ENCODE measurements at regions not wholly inside any gene's neighbourhood (a gene's known extent, or its start where the extent isn't known, plus 50 kb on each side); places are given as distances from the start of the nearest gene placed in this dataset.

GRCh38 chr12:91687052-91688017, 458.3 kb downstream of the BTG1 start:
- no peaks in the 10 kb centered on the region for H3K27me3 Mint-ChIP-seq
- no peak for TF ChIP-seq CTCF (conservative IDR thresholded peaks at IDR 0.05)
- peaks cover 13% of the 10 kb centered on the region for H3K4me1 Mint-ChIP-seq (ENCODE audit: unreplicated experiment)
- no peaks in the 10 kb centered on the region for H3K36me3 Mint-ChIP-seq
- no peak for DNase-seq (ENCODE audit: extremely low spot score, unreplicated experiment)
- H3K27ac Mint-ChIP-seq: peak overlapping the region; percentile 29
- H3K4me3 Mint-ChIP-seq: no peak overlapping the region
- no peaks in the 10 kb centered on the region for H3K9me3 Mint-ChIP-seq

GRCh38 chr12:91685917-91686316, 459.7 kb downstream of the BTG1 start:
- no peak overlapping the region for H3K27ac Mint-ChIP-seq
- no peaks in the 10 kb centered on the region for H3K9me3 Mint-ChIP-seq
- peaks cover 13% of the 10 kb centered on the region for H3K4me1 Mint-ChIP-seq (ENCODE audit: unreplicated experiment)
- H3K36me3 Mint-ChIP-seq: no peaks in the 10 kb centered on the region
- TF ChIP-seq CTCF (conservative IDR thresholded peaks at IDR 0.05): no peak
- H3K27me3 Mint-ChIP-seq: no peaks in the 10 kb centered on the region
- H3K4me3 Mint-ChIP-seq: no peak overlapping the region
- DNase-seq (ENCODE audit: extremely low spot score, unreplicated experiment): no peak

- Mint-ChIP-seq H3K36me3 (no peaks in the 10 kb centered on the region), H3K4me1 (ENCODE audit: unreplicated experiment) (peaks cover 4% of the 10 kb centered on the region), H3K4me3 (no peak overlapping the region), H3K27me3 (no peaks in the 10 kb centered on the region), H3K9me3 (peaks cover 5% of the 10 kb centered on the region), H3K27ac (no peak overlapping the region)
- TF ChIP-seq CTCF (conservative IDR thresholded peaks at IDR 0.05): no peak
- DNase-seq (ENCODE audit: extremely low spot score, unreplicated experiment): no peak
These were observed 463.9 kb downstream of the BTG1 start for GRCh38 chr12:91681751-91682150.

GRCh38 chr12:91680864-91681263, 464.8 kb downstream of the BTG1 start:
- Mint-ChIP-seq H3K9me3 (peaks cover 5% of the 10 kb centered on the region), H3K4me3 (no peak overlapping the region), H3K27ac (no peak overlapping the region), H3K27me3 (no peaks in the 10 kb centered on the region), H3K4me1 (ENCODE audit: unreplicated experiment) (peaks cover 2% of the 10 kb centered on the region), H3K36me3 (no peaks in the 10 kb centered on the region)
- TF ChIP-seq CTCF (conservative IDR thresholded peaks at IDR 0.05): no peak
- DNase-seq (ENCODE audit: extremely low spot score, unreplicated experiment): no peak

- peaks cover 9% of the 10 kb centered on the region for H3K9me3 Mint-ChIP-seq
- DNase-seq (ENCODE audit: extremely low spot score, unreplicated experiment): no peak
- H3K4me1 Mint-ChIP-seq (ENCODE audit: unreplicated experiment): peaks cover 10% of the 10 kb centered on the region
- no peaks in the 10 kb centered on the region for H3K36me3 Mint-ChIP-seq
- TF ChIP-seq CTCF (conservative IDR thresholded peaks at IDR 0.05): no peak
- H3K27me3 Mint-ChIP-seq: no peaks in the 10 kb centered on the region
- no peak overlapping the region for H3K27ac Mint-ChIP-seq
- no peak overlapping the region for H3K4me3 Mint-ChIP-seq
These were observed 468.1 kb downstream of the BTG1 start for GRCh38 chr12:91677556-91677955.
